H1 (cell line): ENCODE measurements at regions not wholly inside any gene's neighbourhood (a gene's known extent, or its start where the extent isn't known, plus 50 kb on each side); places are given as distances from the start of the nearest gene placed in this dataset.
A peak's percentile ranks its signal among the peaks of the same experiment; 100 is the strongest.

ENCODE experiments used
- CTCF ChIA-PET: fragments of 300-600 bp; sonication (Branson Sonifier 250); formaldehyde crosslinking; loops from one replicate; lab custom pipeline; 2021; ENCODE audit not compliant: partially characterized antibody; lab: Charles Lee
- POLR2A ChIA-PET: fragments of 300-600 bp; sonication (Branson Sonifier 250); formaldehyde crosslinking; loops from one replicate; lab custom pipeline; 2021; ENCODE audit warnings: inconsistent platforms; ENCODE audit not compliant: partially characterized antibody; lab: Charles Lee
- DNase-seq, 2 experiments: peaks; one replicate each; pipeline versions ENCODE4 v3.0.0 to v3.0.0-alpha.2; 2010 to 2022; ENCODE audit warnings: low spot score in 2 of 2, low read depth in 1 of 2, mixed read lengths in 1 of 2
- FAIRE-seq: peaks from 2 replicates; lab custom pipeline; 2011; peaks lifted over from hg19 to GRCh38; lab: Jason Lieb, UNC
- H2AFZ ChIP-seq: 2 replicates; pipeline ENCODE4 v1.8.1; 2012; ENCODE audit warnings: low read length, inconsistent platforms
- H2AK5ac ChIP-seq: 2 replicates; pipeline ENCODE4 v1.6.1; 2013; ENCODE audit warnings: low read depth, low read length
- H2BK120ac ChIP-seq: replicated peaks from 2 replicates; pipeline ENCODE3; 2013; ENCODE audit warnings: low read depth, low read length, inconsistent platforms
- H2BK12ac ChIP-seq: 2 replicates; pipeline ENCODE4 v1.6.1; 2013; ENCODE audit warnings: low read depth, low read length
- H2BK15ac ChIP-seq: 2 replicates; pipeline ENCODE4 v1.6.1; 2013; ENCODE audit warnings: low read length
- H2BK20ac ChIP-seq: 2 replicates; pipeline ENCODE4 v1.6.1; 2013; ENCODE audit warnings: low read length
- H2BK5ac ChIP-seq: 2 replicates; pipeline ENCODE4 v1.6.1; 2013; ENCODE audit warnings: low read depth, low read length
- H3K14ac ChIP-seq: 2 replicates; pipeline ENCODE4 v1.6.1; 2013; ENCODE audit warnings: inconsistent platforms; ENCODE audit not compliant: insufficient read length
- H3K18ac ChIP-seq: 2 replicates; pipeline ENCODE4 v1.6.1; 2013; ENCODE audit warnings: low read length; ENCODE audit errors: extremely low read depth
- H3K23ac ChIP-seq: 2 replicates; pipeline ENCODE4 v1.6.1; 2013; ENCODE audit warnings: inconsistent platforms; ENCODE audit not compliant: insufficient read length
- H3K23me2 ChIP-seq: 2 replicates; pipeline ENCODE4 v1.6.1; 2013; ENCODE audit warnings: low read depth, low read length
- H3K27ac ChIP-seq: 2 replicates; pipeline ENCODE4 v1.6.1; 2011; ENCODE audit warnings: low read depth, low read length, inconsistent platforms
- H3K27me3 ChIP-seq, 4 experiments: replicated peaks in 1 of 4; 1 replicate in 1 of 4; 2 replicates in 3 of 4; pipeline versions ENCODE4 v1.6.1 to v1.8.1; 2011 to 2013; ENCODE audit warnings: low read length in 3 of 4, mild to moderate bottlenecking in 3 of 4, inconsistent platforms in 2 of 4, mixed read lengths in 2 of 4, moderate library complexity in 1 of 4; ENCODE audit not compliant: control insufficient read depth in 3 of 4, insufficient read depth in 3 of 4; ENCODE audit errors: extremely low read depth in 1 of 4
- H3K36me3 ChIP-seq, 4 experiments: 2 replicates each; pipeline versions ENCODE4 v1.6.1 to v1.8.1; 2011 to 2013; ENCODE audit warnings: mild to moderate bottlenecking in 4 of 4, low read length in 3 of 4, moderate library complexity in 2 of 4, control low read depth in 1 of 4, inconsistent platforms in 1 of 4; ENCODE audit not compliant: insufficient read depth in 4 of 4, control insufficient read depth in 2 of 4
- H3K4ac ChIP-seq: replicated peaks from 2 replicates; pipeline ENCODE3; 2013; ENCODE audit warnings: low read length, low read depth, mixed read lengths, inconsistent platforms; ENCODE audit not compliant: insufficient read length
- H3K4me1 ChIP-seq, 4 experiments: replicated peaks in 1 of 4; 1 replicate in 1 of 4; 2 replicates in 3 of 4; pipeline versions ENCODE4 v1.6.1 to v1.8.1; 2011 to 2013; ENCODE audit warnings: low read length in 3 of 4, inconsistent platforms in 2 of 4, mixed read lengths in 1 of 4; ENCODE audit not compliant: insufficient read depth in 4 of 4, control insufficient read depth in 3 of 4
- H3K4me2 ChIP-seq, 2 experiments: 2 replicates each; pipeline versions ENCODE4 v1.6.1 to v1.8.1; 2011 to 2013; ENCODE audit warnings: low read depth in 2 of 2, low read length in 2 of 2, control low read depth in 1 of 2, inconsistent platforms in 1 of 2, mild to moderate bottlenecking in 1 of 2; ENCODE audit not compliant: insufficient read depth in 1 of 2
- H3K4me3 ChIP-seq, 4 experiments: fragments of 200-600, 300-600 bp in 1 of 4; sonication (generic), shearing (Covaris generic), sonication (Bioruptor Twin) in 1 of 4; 2 replicates each; pipeline versions ENCODE4 v1.5.1 to v1.8.1; 2011 to 2016; ENCODE audit warnings: low read length in 4 of 4, low read depth in 3 of 4, control low read depth in 2 of 4, inconsistent platforms in 2 of 4, mild to moderate bottlenecking in 2 of 4, mixed read lengths in 1 of 4, moderate library complexity in 1 of 4; ENCODE audit not compliant: insufficient read depth in 2 of 4; ENCODE audit errors: extremely low read depth in 1 of 4
- H3K56ac ChIP-seq: replicated peaks from 2 replicates; pipeline ENCODE3; 2013; ENCODE audit warnings: low read depth, mild to moderate bottlenecking, mixed read lengths, low read length, inconsistent platforms; ENCODE audit not compliant: insufficient read length
- H3K79me1 ChIP-seq: 2 replicates; pipeline ENCODE4 v1.6.1; 2013; ENCODE audit warnings: low read depth, low read length, control low read depth
- H3K79me2 ChIP-seq, 2 experiments: 2 replicates each; pipeline versions ENCODE4 v1.6.1 to v1.8.1; 2012 to 2013; ENCODE audit warnings: low read length in 2 of 2, mild to moderate bottlenecking in 2 of 2, inconsistent platforms in 1 of 2; ENCODE audit not compliant: insufficient read depth in 2 of 2, control insufficient read depth in 1 of 2
- H3K9ac ChIP-seq, 4 experiments: replicated peaks in 1 of 4; 1 replicate in 1 of 4; 2 replicates in 3 of 4; pipeline versions ENCODE4 v1.6.1 to v1.8.1; 2011 to 2013; ENCODE audit warnings: low read depth in 3 of 4, low read length in 3 of 4, control low read depth in 2 of 4, mild to moderate bottlenecking in 2 of 4, moderate library complexity in 2 of 4, inconsistent platforms in 1 of 4; ENCODE audit errors: extremely low read depth in 1 of 4
- H3K9me3 ChIP-seq, 2 experiments: 2 replicates each; pipeline versions ENCODE4 v1.6.1 to v1.8.1; 2012 to 2013; ENCODE audit warnings: mild to moderate bottlenecking in 2 of 2, moderate library complexity in 2 of 2, control low read depth in 1 of 2, inconsistent platforms in 1 of 2, low read depth in 1 of 2, low read length in 1 of 2, mixed read lengths in 1 of 2; ENCODE audit not compliant: insufficient read depth in 2 of 2
- H4K20me1 ChIP-seq, 2 experiments: replicated peaks in 1 of 2; 2 replicates each; pipeline versions ENCODE3 to v1.8.1; 2011 to 2013; ENCODE audit warnings: inconsistent platforms in 2 of 2, low read length in 2 of 2, mild to moderate bottlenecking in 1 of 2; ENCODE audit not compliant: insufficient read depth in 2 of 2, control insufficient read depth in 1 of 2
- H4K5ac ChIP-seq: 2 replicates; pipeline ENCODE4 v1.6.1; 2013; ENCODE audit warnings: low read length, low read depth, mixed read lengths, inconsistent platforms; ENCODE audit not compliant: insufficient read length
- H4K8ac ChIP-seq: 2 replicates; pipeline ENCODE4 v1.8.0; 2013; ENCODE audit warnings: mild to moderate bottlenecking, moderate library complexity, low read length, inconsistent platforms; ENCODE audit not compliant: insufficient read depth; ENCODE audit errors: extremely low read depth
- H4K91ac ChIP-seq: replicated peaks from 2 replicates; pipeline ENCODE3; 2013; ENCODE audit warnings: low read length, mixed read lengths, inconsistent platforms; ENCODE audit not compliant: insufficient read length
- ASH2L ChIP-seq: fragments of 200-600, 300-600 bp; sonication (generic); IDR thresholded peaks from one replicate; pipeline ENCODE4 v1.7.1; 2017; ENCODE audit warnings: low read length
- EZH2 ChIP-seq: fragments of 200-600 bp; sonication (generic); IDR thresholded peaks from 2 replicates; pipeline ENCODE4 v1.7.1; 2012; ENCODE audit warnings: low read depth, mild to moderate bottlenecking, moderate library complexity, low read length, inconsistent platforms; ENCODE audit not compliant: severe bottlenecking
- RFX5 ChIP-seq: IDR thresholded peaks from 2 replicates; pipeline ENCODE4 v1.6.1; 2011; ENCODE audit warnings: low read depth, low read length, improper control_type of control experiment, borderline replicate concordance
- SAP30 ChIP-seq: fragments of 300-600 bp; sonication (generic); IDR thresholded peaks from 2 replicates; pipeline ENCODE4 v1.7.1; 2012; ENCODE audit warnings: low read length, moderate library complexity, mild to moderate bottlenecking, inconsistent platforms; ENCODE audit not compliant: insufficient read depth, insufficient replicate concordance
- TAF1 ChIP-seq: IDR thresholded peaks from 2 replicates; pipeline ENCODE4 v1.6.1; 2011; ENCODE audit warnings: mild to moderate bottlenecking, low read depth, low read length
- TAF7 ChIP-seq: optimal IDR thresholded peaks from 2 replicates; pipeline ENCODE3; 2011; ENCODE audit warnings: low read depth, mild to moderate bottlenecking, inconsistent platforms, low read length, moderate library complexity, borderline replicate concordance
- TCF12 ChIP-seq: IDR thresholded peaks from 2 replicates; pipeline ENCODE4 v1.6.1; 2011; ENCODE audit warnings: low read depth, mild to moderate bottlenecking, low read length
- ZNF274 ChIP-seq: IDR thresholded peaks from 2 replicates; pipeline ENCODE4 v1.7.0; 2012; ENCODE audit warnings: low read length, borderline replicate concordance; ENCODE audit errors: extremely low read depth
- WGBS, 2 experiments: shearing (Covaris generic) in 1 of 2; methylation state at CpG; one replicate each; pipeline versions ENCODE4 v1.1.6 to v1.1.7; 2013 to 2015; ENCODE audit warnings: low lambda C conversion rate in 2 of 2, mixed read lengths in 2 of 2, inconsistent platforms in 1 of 2, low coverage in 1 of 2, missing lambda C conversion rate in 1 of 2; ENCODE audit not compliant: insufficient replicate concordance in 2 of 2, insufficient coverage in 1 of 2, insufficient read length in 1 of 2; ENCODE audit errors: extremely low coverage in 1 of 2, missing lambda C conversion rate in 1 of 2; 5-methylcytosine and 5-hydroxymethylcytosine counted together
- TF ChIP-seq, protein P1 (sequence below): IDR thresholded peaks from 2 replicates; pipeline ENCODE4 v1.6.1; 2012; ENCODE audit warnings: low read length, inconsistent platforms

DNA sequence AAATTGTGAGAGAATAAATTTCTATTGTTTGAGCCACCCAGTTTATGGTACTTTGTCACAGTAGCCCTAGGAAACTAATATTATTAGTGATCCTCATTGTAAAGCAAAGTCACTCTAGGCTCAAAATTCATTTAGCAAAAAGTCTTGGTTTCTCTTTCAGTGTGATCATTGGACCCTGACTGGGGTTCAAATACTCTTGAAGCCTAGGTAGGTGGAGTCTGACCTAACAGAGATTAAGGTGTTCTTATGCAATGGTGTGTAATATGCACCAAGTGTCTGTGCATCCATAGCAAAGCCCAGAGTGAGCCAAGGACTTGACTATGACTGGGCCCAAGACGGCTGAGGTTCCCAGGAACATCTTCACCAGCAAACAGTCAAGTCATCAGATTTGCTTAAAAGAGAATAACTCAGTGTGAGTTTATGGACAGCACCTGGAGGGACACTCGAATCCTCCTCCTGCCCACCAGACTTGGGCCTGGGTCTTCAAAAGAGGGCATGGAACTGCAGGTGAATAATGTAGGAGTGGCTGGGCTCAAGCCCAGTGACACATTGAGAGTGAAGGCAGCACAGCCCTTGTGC is 51.1 kb upstream of the BCL11A start:
- 86% methylated on average over 2 of the region's 2 CpGs; no CpG with 5 or more reads in 1 of the 2 experiments for WGBS, 2 experiments
- CTCF ChIA-PET = interaction anchor here (1.6 kb wide), 2 partner anchors 22 to 70 kb away, joined by 5 to 8 read pairs; no protein-coding TSS in a partner anchor
- FAIRE-seq = no peak

More for the DNA sequence above, 51.1 kb upstream of the BCL11A start:
- DNase-seq = no peak
- no peaks in the 10 kb centered on the region for H3K36me3 ChIP-seq
- no peak overlapping the region for H3K4me2 ChIP-seq
- H3K4me3 ChIP-seq = no peak overlapping the region
- no peak overlapping the region for H3K4ac ChIP-seq
- H2BK5ac ChIP-seq = no peak overlapping the region
- no peak overlapping the region for H2BK20ac ChIP-seq
- no peak overlapping the region for H3K14ac ChIP-seq
- no peak overlapping the region for H4K91ac ChIP-seq
- H2BK120ac ChIP-seq = no peak overlapping the region
- H3K23me2 ChIP-seq = no peaks in the 10 kb centered on the region
- no peaks in the 10 kb centered on the region for H4K20me1 ChIP-seq
- H2AK5ac ChIP-seq = no peak overlapping the region
- TF ChIP-seq SAP30 (no peak), ZNF274 (no peak), EZH2 (no peak), TCF12 (no peak), TAF1 (no peak), RFX5 (no peak), TAF7 (no peak), ASH2L (no peak)
- TF ChIP-seq, protein P1, sequence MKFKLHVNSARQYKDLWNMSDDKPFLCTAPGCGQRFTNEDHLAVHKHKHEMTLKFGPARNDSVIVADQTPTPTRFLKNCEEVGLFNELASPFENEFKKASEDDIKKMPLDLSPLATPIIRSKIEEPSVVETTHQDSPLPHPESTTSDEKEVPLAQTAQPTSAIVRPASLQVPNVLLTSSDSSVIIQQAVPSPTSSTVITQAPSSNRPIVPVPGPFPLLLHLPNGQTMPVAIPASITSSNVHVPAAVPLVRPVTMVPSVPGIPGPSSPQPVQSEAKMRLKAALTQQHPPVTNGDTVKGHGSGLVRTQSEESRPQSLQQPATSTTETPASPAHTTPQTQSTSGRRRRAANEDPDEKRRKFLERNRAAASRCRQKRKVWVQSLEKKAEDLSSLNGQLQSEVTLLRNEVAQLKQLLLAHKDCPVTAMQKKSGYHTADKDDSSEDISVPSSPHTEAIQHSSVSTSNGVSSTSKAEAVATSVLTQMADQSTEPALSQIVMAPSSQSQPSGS = no peak
- H3K27ac ChIP-seq = no peak overlapping the region
- H4K5ac ChIP-seq = no peak overlapping the region
- no peak overlapping the region for H3K56ac ChIP-seq
- H3K9me3 ChIP-seq = no peaks in the 10 kb centered on the region
- H3K18ac ChIP-seq = no peak overlapping the region
- no peak overlapping the region for H3K9ac ChIP-seq
- no peaks in the 10 kb centered on the region for H3K79me1 ChIP-seq
- 0 out of 2 replicates have a peak overlapping the region, but pooled peaks have one; percentile 41 for H2BK12ac ChIP-seq
- no peaks in the 10 kb centered on the region for H3K27me3 ChIP-seq
- no peak overlapping the region for H2AFZ ChIP-seq
- H2BK15ac ChIP-seq = 0 out of 2 replicates have a peak overlapping the region, but pooled peaks have one; percentile 49
- H3K4me1 ChIP-seq = peaks cover 3 to 8% (median 3%) of the 10 kb centered on the region in 4 experiments; a peak in 4 of 7 replicates
- POLR2A ChIA-PET = no interaction called here
- H4K8ac ChIP-seq = no peak overlapping the region
- H3K23ac ChIP-seq = no peak overlapping the region
- no peaks in the 10 kb centered on the region for H3K79me2 ChIP-seq
